Uterus (tissue), 3 donors: ENCODE measurements at regions not wholly inside any gene's neighbourhood (a gene's known extent, or its start where the extent isn't known, plus 50 kb on each side); places are given as distances from the start of the nearest gene placed in this dataset.

Source experiments
- DNase-seq, 2 donors: peaks; one replicate each; pipeline ENCODE4 v3.0.0-alpha.2; 2019 to 2020
- H3K27ac ChIP-seq, 2 donors: fragments of 200-600 bp; sonication (generic); 1 replicate in 1 of 2; 2 replicates in 1 of 2; pipeline ENCODE4 v1.5.1; 2016 to 2018
- H3K27me3 ChIP-seq, 2 donors: fragments of 200-600 bp; sonication (generic); one replicate each; pipeline ENCODE4 v1.5.1; 2018 to 2019; ENCODE audit warnings: control low read depth in 1 of 2
- H3K36me3 ChIP-seq, 2 donors: fragments of 200-600 bp; sonication (generic); one replicate each; pipeline ENCODE4 v1.5.1; 2019; ENCODE audit warnings: control low read depth in 1 of 2
- H3K4me1 ChIP-seq, 2 donors: fragments of 200-600 bp; sonication (generic); one replicate each; pipeline ENCODE4 v1.5.1; 2018 to 2019; ENCODE audit warnings: control low read depth in 1 of 2
- H3K4me3 ChIP-seq, 2 donors: fragments of 200-600 bp; sonication (generic); 1 replicate in 1 of 2; 2 replicates in 1 of 2; pipeline ENCODE4 v1.5.1; 2018 to 2019; ENCODE audit warnings: mild to moderate bottlenecking in 1 of 2
- H3K9me3 ChIP-seq, 2 donors: fragments of 200-600 bp; sonication (generic); one replicate each; pipeline ENCODE4 v1.5.1; 2019; ENCODE audit warnings: control low read depth in 1 of 2
- POLR2A ChIP-seq, 2 donors: fragments of 450-650 bp; IDR thresholded peaks; one replicate each; pipeline ENCODE4 v1.6.1; 2016; ENCODE audit warnings: antibody characterized with exemption in 2 of 2, mild to moderate bottlenecking in 1 of 2, moderate library complexity in 1 of 2
- intact Hi-C: fragments of 100-400 bp; cut with DNase I; formaldehyde crosslinking; loops from one replicate; pipeline ENCODE4 v1.15.1; 2023; ENCODE audit warnings: low total_unique reads
- TF ChIP-seq, protein P1 (sequence below), 4 experiments: fragments of 200-600 bp in 2 of 4; fragments of 450-650 bp in 2 of 4; sonication (generic) in 2 of 4; IDR thresholded peaks; one replicate each; pipeline ENCODE4 v1.5.1; 2016 to 2019; ENCODE audit warnings: antibody characterized with exemption in 4 of 4, mild to moderate bottlenecking in 2 of 4, moderate library complexity in 1 of 4
- donor health status: DM: yes; HTN: yes; CAD: no.

DNA sequence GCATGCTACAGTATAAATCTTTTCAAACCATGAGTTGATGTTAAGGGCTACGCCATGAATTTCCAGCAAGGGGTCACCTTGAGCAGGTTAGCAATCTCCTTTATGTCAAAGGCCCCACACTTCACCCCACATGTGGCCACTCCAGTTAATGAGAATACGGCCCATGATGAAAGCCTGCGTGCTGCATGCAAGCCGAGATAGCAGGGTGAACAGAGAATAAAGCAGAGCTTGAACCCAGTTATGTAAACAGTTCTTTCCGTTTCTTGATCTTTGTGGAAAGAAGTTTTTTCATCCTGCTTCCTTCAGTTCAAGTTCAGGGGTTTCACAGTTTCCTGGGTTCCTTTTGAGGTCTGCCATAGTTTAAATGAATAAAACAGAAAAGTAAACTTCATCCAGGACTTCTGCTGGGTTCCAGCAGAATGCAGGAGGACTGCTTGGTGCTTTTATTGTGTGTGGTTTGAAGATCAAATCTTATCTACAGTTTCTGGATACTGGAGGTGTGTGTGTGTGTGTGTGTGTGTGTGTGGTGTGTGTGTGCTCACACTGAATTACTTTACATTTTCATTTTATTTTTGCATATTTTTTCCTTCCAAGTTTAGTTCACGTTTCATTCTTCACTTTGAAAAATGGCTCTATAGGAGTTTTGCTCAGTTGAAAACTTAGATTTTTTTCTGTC is 87.1 kb downstream of the HMHB1 start:
- Histone ChIP-seq H3K4me1 (no peaks in the 10 kb centered on the region), H3K4me3 (no peak overlapping the region), H3K36me3 (no peaks in the 10 kb centered on the region), H3K9me3 (no peaks in the 10 kb centered on the region), H3K27me3 (no peaks in the 10 kb centered on the region), H3K27ac (no peak overlapping the region)
- no peak for DNase-seq
- no peak for TF ChIP-seq POLR2A (IDR thresholded peaks at IDR 0.05)
- TF ChIP-seq, protein P1, sequence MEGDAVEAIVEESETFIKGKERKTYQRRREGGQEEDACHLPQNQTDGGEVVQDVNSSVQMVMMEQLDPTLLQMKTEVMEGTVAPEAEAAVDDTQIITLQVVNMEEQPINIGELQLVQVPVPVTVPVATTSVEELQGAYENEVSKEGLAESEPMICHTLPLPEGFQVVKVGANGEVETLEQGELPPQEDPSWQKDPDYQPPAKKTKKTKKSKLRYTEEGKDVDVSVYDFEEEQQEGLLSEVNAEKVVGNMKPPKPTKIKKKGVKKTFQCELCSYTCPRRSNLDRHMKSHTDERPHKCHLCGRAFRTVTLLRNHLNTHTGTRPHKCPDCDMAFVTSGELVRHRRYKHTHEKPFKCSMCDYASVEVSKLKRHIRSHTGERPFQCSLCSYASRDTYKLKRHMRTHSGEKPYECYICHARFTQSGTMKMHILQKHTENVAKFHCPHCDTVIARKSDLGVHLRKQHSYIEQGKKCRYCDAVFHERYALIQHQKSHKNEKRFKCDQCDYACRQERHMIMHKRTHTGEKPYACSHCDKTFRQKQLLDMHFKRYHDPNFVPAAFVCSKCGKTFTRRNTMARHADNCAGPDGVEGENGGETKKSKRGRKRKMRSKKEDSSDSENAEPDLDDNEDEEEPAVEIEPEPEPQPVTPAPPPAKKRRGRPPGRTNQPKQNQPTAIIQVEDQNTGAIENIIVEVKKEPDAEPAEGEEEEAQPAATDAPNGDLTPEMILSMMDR (IDR thresholded peaks at IDR 0.05), result no peak
- intact Hi-C loops, result no loop called here

DNA sequence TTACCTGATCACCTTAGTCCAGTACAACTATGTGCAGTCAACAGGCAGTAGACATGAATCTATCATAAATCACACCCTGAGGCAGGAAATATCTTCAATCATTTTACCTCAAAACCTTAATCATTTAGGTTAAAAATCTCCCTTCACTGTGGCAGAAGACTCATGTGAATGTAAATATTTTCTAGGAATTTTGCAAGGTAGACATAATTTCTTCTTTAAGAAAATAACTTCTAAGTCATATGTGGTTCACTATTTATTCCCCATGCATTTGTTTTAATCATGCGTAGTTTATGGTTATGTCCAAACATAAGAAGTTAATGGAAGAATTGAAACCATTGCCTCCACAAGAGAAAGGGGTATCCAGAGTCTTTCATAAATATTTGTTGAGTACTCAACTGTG is 97.0 kb downstream of the HMHB1 start:
- intact Hi-C loops, result no loop called here
- TF ChIP-seq, protein P1 (IDR thresholded peaks at IDR 0.05), result no peak
- TF ChIP-seq POLR2A (IDR thresholded peaks at IDR 0.05), result no peak
- no peaks in the 10 kb centered on the region for H3K36me3 ChIP-seq

DNA sequence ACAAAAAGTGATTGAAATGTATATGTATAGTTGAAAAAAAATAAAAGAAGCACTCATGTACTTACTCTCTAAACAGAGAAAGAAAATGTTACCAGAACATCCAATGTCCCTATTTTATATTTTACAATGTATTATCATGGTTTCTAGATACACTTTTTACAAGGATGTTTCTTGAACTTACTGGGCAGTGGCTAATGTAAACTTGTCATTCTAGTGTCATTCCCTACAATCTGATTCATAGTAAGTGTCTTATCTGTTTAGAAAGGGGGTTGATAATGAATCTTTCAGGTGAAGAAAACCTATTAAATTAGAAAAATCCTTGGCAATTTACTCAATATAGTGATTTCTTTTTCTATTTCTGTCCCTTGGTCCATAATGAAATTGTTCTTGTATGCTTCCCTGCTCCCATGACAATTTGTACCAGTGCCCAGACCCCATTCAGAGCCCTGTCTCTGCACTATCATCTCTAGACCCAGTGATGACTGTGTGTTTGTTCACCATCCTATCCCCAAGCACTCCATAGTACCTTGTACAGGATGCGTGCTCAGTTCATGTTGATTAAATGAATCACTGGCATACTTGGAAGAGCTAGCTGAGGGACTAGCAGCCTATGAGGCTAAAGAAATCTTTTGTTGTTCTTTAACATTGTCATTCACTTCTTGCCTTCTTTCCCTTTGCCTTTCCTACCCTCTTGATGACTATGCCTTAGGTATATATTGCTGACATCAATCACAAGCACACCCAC is 101.2 kb downstream of the HMHB1 start:
- no peak overlapping the region for H3K27ac ChIP-seq
- no peak overlapping the region for H3K4me3 ChIP-seq
- TF ChIP-seq POLR2A (IDR thresholded peaks at IDR 0.05), result no peak
- TF ChIP-seq, protein P1 (IDR thresholded peaks at IDR 0.05), result no peak
- no peaks in the 10 kb centered on the region for H3K9me3 ChIP-seq
- H3K4me1 ChIP-seq, result no peaks in the 10 kb centered on the region
- no peak for DNase-seq
- intact Hi-C loops, result no loop called here
- H3K36me3 ChIP-seq, result no peaks in the 10 kb centered on the region
- H3K27me3 ChIP-seq, result no peaks in the 10 kb centered on the region

More for the DNA sequence above, 97.0 kb downstream of the HMHB1 start:
- Histone ChIP-seq H3K4me1 (no peaks in the 10 kb centered on the region), H3K27me3 (no peaks in the 10 kb centered on the region), H3K27ac (no peak overlapping the region), H3K9me3 (no peaks in the 10 kb centered on the region), H3K4me3 (no peak overlapping the region)
- no peak for DNase-seq

DNA sequence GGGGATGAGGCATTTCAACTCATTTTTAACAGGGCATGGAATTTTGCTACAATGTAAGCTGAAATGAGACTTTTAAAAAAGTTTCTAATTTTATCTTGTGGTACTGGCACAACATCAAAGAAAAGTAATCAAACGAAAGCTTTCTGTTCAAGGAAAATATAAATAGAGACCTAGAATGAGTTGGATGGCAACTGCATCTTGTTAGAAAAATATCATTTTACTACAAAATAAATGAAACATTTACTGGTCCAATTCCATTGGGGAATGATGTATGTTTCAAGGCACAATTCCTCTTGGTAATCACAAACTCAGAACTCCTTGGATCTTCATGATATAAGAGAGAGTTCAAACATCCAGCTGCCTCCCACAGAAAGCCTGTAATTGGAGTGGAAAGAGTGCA is 102.8 kb downstream of the HMHB1 start:
- TF ChIP-seq, protein P1 (IDR thresholded peaks at IDR 0.05), result no peak
- no peak for TF ChIP-seq POLR2A (IDR thresholded peaks at IDR 0.05)
- intact Hi-C loops, result no loop called here
- Histone ChIP-seq H3K4me1 (no peaks in the 10 kb centered on the region), H3K27me3 (no peaks in the 10 kb centered on the region), H3K36me3 (no peaks in the 10 kb centered on the region), H3K9me3 (no peaks in the 10 kb centered on the region), H3K4me3 (no peak overlapping the region), H3K27ac (no peak overlapping the region)
- no peak for DNase-seq

DNA sequence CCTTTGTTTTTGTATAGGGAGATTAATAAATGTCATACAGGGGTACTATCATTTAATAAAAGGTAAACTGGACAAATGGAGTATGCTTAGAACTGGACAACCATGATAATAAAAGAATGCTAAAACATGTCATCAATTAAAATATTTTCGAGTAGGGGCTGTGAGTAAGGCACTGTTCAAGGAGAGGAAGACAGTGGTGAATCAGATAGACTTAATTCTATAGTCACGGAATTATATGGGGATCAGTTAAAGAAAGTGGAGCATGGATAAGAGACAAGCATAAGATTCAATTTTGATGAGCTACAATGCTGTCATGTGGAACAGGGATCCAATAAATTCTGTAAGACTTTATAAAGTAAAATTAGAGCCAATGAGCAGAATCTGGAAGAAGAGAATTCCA is 104.5 kb downstream of the HMHB1 start:
- Histone ChIP-seq H3K27ac (no peak overlapping the region), H3K9me3 (no peaks in the 10 kb centered on the region), H3K27me3 (no peaks in the 10 kb centered on the region), H3K36me3 (no peaks in the 10 kb centered on the region), H3K4me3 (no peak overlapping the region), H3K4me1 (no peaks in the 10 kb centered on the region)
- no peak for DNase-seq
- TF ChIP-seq POLR2A (IDR thresholded peaks at IDR 0.05), result no peak
- intact Hi-C loops, result no loop called here
